GM13976 (cell line): ENCODE measurements at regions not wholly inside any gene's neighbourhood (a gene's known extent, or its start where the extent isn't known, plus 50 kb on each side); places are given as distances from the start of the nearest gene placed in this dataset.

Experiments used
- DNase-seq: peaks from one replicate; pipeline ENCODE4 v3.0.0; 2012; ENCODE audit warnings: low spot score
- in situ Hi-C: fragments of 300-500 bp; cut with MboI; formaldehyde crosslinking; loops from one replicate; pipeline ENCODE4 v1.12.0; 2022; ENCODE audit warnings: low sequenced_read_pairs, mixed read lengths, inconsistent platforms; ENCODE audit not compliant: unreplicated experiment
- TF ChIP-seq, protein P1 (sequence below): IDR thresholded peaks from 2 replicates; pipeline ENCODE4 v1.5.1; 2012; ENCODE audit warnings: borderline replicate concordance, mild to moderate bottlenecking; ENCODE audit not compliant: insufficient read depth; ENCODE audit errors: extremely low read depth, missing control alignments, control extremely low read depth

- TF ChIP-seq, protein P1, sequence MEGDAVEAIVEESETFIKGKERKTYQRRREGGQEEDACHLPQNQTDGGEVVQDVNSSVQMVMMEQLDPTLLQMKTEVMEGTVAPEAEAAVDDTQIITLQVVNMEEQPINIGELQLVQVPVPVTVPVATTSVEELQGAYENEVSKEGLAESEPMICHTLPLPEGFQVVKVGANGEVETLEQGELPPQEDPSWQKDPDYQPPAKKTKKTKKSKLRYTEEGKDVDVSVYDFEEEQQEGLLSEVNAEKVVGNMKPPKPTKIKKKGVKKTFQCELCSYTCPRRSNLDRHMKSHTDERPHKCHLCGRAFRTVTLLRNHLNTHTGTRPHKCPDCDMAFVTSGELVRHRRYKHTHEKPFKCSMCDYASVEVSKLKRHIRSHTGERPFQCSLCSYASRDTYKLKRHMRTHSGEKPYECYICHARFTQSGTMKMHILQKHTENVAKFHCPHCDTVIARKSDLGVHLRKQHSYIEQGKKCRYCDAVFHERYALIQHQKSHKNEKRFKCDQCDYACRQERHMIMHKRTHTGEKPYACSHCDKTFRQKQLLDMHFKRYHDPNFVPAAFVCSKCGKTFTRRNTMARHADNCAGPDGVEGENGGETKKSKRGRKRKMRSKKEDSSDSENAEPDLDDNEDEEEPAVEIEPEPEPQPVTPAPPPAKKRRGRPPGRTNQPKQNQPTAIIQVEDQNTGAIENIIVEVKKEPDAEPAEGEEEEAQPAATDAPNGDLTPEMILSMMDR = no peak
- in situ Hi-C loops = no loop called here
- DNase-seq = no peak
These were observed 251.9 kb upstream of the ZNF32 start for GRCh38 chr10:43900571-43900970.

DNA sequence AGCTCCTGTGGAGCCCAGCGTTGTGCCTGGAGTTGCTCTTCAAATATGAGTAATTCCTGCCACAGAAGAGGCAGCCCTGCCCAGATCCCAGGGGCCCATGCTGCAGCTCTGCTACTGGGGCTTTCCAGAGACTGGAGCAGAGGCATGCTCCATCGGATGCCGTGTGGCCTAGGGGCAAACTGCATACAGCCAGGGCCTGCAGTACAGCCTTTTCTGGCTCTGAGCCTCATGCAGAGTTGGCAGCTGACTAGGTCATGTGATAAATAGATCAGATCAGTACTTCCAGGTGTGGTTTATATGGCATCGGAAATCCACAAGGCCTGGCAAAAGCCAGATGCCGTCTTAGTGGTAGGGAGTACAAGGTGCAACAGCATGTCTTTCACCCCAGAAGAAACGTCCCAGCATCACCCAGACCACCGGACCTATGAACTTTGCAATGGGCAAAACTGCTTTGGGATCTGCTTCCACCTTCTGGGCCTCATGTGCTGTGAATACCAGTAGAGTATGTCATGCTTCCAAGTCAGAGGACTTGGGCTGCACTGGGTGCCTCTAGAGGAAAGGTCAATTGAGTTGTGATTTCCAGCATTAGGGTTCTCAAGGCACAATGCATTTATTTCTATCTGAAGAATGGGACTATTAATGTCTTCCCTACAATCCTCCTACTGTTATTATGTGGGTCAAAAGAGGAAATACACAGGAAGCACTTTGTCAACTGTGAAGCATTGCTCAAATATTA is 250.7 kb upstream of the ZNF32 start:
- TF ChIP-seq, protein P1 = no peak
- no peak for DNase-seq
- in situ Hi-C loops = no loop called here

DNA sequence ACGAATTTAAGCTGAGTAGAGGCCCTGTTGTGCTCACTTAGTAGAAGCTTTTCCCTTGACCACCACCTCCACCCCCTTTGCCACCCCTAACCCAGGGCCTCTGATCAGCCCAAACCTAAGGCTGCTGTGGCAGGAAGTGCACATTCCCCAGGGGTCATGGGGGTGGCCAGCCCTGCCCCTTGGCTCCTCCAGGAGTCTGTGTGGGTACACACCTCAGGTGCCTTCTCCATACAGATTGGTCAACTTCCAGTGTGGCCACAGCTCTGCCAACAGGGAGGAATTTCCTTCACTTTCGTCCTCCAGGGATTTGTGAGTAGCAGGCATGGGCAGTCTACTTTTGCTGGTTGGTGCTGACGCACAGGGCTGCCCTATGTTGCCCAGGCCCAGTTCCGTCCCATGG is 249.9 kb upstream of the ZNF32 start:
- TF ChIP-seq, protein P1 = no peak
- DNase-seq = no peak
- in situ Hi-C loops = no loop called here

DNA sequence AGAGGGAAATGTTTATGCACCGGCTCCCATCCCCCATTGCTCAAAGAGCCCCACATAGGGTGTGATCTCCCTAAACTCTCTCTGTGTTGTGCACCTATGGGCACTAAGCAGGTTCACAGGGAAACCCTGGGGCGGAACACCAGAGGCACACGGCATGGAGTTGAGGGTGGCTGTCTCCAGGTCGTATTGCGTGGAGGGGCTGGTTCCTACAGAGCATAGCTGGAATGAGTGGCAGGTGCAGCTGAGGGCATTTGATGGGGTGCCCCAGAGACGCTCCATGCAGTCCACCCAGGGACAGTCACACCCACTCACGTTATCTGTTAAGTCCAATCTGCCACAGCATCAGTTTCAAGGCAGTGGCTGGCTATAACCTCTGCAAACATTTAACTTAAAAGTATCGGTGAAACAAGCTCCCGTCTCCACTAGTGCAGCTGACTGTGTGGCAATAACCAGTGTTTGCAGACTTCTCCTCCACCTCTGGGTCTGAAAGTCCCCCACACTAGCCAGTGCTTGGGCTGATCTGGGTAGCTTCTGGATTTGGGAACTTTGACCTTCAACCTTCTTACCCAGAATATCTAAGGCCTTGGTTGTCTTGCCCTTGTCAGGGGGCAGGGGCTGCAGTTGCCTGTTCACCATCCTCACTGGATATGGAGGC is 249.2 kb upstream of the ZNF32 start:
- TF ChIP-seq, protein P1 = no peak
- DNase-seq = no peak
- in situ Hi-C loops = no loop called here

- in situ Hi-C loops = no loop called here
These were observed 243.5 kb upstream of the ZNF32 start for GRCh38 chr10:43892062-43892770.

GRCh38 chr10:43891241-43891640 is 242.6 kb upstream of the ZNF32 start:
- no peak for DNase-seq
- TF ChIP-seq, protein P1 = no peak

More at GRCh38 chr10:43892062-43892770, 243.5 kb upstream of the ZNF32 start:
- TF ChIP-seq, protein P1 = no peak
- no peak for DNase-seq

More at GRCh38 chr10:43891241-43891640, 242.6 kb upstream of the ZNF32 start:
- in situ Hi-C loops = no loop called here
